ENCODE measurements at regions not wholly inside any gene's neighbourhood (a gene's known extent, or its start where the extent isn't known, plus 50 kb on each side); places are given as distances from the start of the nearest gene placed in this dataset.

DNA sequence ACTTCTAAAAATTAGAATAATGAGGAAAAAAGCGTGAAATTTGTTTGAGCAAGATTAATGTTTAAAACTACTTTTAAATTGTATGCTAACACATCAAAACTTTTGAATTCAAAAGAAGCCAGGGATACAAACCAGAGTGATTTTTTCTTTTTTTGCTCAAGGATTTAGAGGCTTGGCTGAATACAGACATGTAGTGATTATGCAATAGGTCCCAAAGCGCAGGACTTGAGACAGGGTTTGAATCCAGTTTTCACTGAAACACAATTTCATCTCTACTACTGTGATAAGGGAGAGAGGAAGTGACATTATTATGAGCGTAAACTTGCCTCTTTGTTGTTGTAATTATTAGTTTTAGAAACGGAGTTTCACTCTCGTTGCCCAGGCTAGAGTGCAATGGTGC is 207.3 kb downstream of the ZNF33B start:
- TF ChIP-seq, protein P1, sequence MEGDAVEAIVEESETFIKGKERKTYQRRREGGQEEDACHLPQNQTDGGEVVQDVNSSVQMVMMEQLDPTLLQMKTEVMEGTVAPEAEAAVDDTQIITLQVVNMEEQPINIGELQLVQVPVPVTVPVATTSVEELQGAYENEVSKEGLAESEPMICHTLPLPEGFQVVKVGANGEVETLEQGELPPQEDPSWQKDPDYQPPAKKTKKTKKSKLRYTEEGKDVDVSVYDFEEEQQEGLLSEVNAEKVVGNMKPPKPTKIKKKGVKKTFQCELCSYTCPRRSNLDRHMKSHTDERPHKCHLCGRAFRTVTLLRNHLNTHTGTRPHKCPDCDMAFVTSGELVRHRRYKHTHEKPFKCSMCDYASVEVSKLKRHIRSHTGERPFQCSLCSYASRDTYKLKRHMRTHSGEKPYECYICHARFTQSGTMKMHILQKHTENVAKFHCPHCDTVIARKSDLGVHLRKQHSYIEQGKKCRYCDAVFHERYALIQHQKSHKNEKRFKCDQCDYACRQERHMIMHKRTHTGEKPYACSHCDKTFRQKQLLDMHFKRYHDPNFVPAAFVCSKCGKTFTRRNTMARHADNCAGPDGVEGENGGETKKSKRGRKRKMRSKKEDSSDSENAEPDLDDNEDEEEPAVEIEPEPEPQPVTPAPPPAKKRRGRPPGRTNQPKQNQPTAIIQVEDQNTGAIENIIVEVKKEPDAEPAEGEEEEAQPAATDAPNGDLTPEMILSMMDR (IDR thresholded peaks at IDR 0.05): no peak
- TF ChIP-seq EZH2 (IDR thresholded peaks at IDR 0.05; ENCODE audit: borderline replicate concordance, insufficient read depth, low read depth, low read length, poor library complexity, severe bottlenecking): no peak

Measured in B cell (primary cell).